Activated naive CD8-positive, alpha-beta T cell (primary cell): ENCODE measurements at regions not wholly inside any gene's neighbourhood (a gene's known extent, or its start where the extent isn't known, plus 50 kb on each side); places are given as distances from the start of the nearest gene placed in this dataset.

Experiments
- H3K27ac Mint-ChIP-seq: one replicate; pipeline ENCODE4 v1.8.0; 2021; ENCODE audit warnings: mixed read lengths
- H3K27me3 Mint-ChIP-seq: one replicate; pipeline ENCODE4 v1.8.0; 2021; ENCODE audit warnings: mixed read lengths
- H3K36me3 Mint-ChIP-seq: one replicate; pipeline ENCODE4 v1.8.0; 2021; ENCODE audit warnings: mixed read lengths
- H3K4me1 Mint-ChIP-seq: one replicate; pipeline ENCODE4 v1.8.0; 2021; ENCODE audit warnings: low read depth, mixed read lengths
- H3K4me3 Mint-ChIP-seq: one replicate; pipeline ENCODE4 v1.8.0; 2021; ENCODE audit warnings: mild to moderate bottlenecking, mixed read lengths
- H3K9me3 Mint-ChIP-seq: one replicate; pipeline ENCODE4 v1.8.0; 2021; ENCODE audit warnings: low read depth, mixed read lengths

GRCh38 chr4:179467878-179468277 is 2025.6 kb upstream of the AGA start:
- H3K27me3 Mint-ChIP-seq, result no peaks in the 10 kb centered on the region
- H3K27ac Mint-ChIP-seq, result no peak overlapping the region
- H3K4me3 Mint-ChIP-seq, result no peak overlapping the region
- H3K9me3 Mint-ChIP-seq, result peaks cover 3% of the 10 kb centered on the region
- no peaks in the 10 kb centered on the region for H3K4me1 Mint-ChIP-seq
- no peaks in the 10 kb centered on the region for H3K36me3 Mint-ChIP-seq

DNA sequence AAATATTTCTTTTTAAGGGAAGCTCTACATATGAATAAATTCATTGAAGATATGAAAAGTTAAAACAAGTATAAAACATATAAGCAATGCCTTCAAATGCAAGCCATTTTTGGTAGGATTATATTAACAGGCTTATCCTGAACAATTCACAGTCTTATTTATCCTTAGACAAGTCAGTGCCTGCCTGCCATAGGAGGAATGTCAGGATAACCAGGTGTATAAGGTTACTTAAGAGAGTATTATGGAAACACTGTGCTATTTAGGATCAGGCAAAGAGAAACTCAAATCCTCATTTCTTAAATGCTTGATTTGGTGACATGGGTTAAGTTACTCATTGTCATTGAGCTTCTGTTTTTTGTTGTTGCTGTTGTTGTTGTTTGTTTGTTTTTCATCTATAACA is 2029.9 kb upstream of the AGA start:
- Mint-ChIP-seq H3K9me3 (peaks cover 3% of the 10 kb centered on the region), H3K4me1 (no peaks in the 10 kb centered on the region), H3K27ac (no peak overlapping the region), H3K36me3 (no peaks in the 10 kb centered on the region), H3K4me3 (no peak overlapping the region), H3K27me3 (no peaks in the 10 kb centered on the region)

DNA sequence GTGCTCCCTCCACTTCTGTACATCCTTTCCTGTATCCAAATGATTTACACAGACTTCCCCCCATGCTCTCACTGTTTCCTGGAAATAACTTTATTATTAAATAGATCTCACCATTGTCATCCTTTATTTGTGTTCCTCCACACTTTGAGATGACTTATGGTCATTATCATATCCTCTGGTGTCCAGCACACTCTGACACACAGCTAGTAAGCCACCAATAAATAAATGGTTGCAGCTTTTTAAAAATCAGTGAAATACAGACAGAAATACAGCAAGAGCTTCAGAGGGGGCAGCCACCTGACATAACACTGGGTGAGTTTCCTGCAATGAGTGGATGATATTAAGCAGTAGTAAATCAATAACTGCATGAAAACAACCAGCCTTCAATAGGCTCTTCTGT is 2036.4 kb upstream of the AGA start:
- Mint-ChIP-seq H3K27ac (no peak overlapping the region), H3K27me3 (no peaks in the 10 kb centered on the region), H3K36me3 (no peaks in the 10 kb centered on the region), H3K4me1 (no peaks in the 10 kb centered on the region), H3K4me3 (no peak overlapping the region), H3K9me3 (no peaks in the 10 kb centered on the region)

- Mint-ChIP-seq H3K9me3 (peaks cover 3% of the 10 kb centered on the region), H3K27ac (no peak overlapping the region), H3K4me1 (no peaks in the 10 kb centered on the region), H3K4me3 (no peak overlapping the region), H3K36me3 (no peaks in the 10 kb centered on the region), H3K27me3 (no peaks in the 10 kb centered on the region)
Observed at GRCh38 chr4:179485781-179486180, 2043.5 kb upstream of the AGA start.

- H3K36me3 Mint-ChIP-seq, result no peaks in the 10 kb centered on the region
- H3K4me3 Mint-ChIP-seq, result no peak overlapping the region
- no peak overlapping the region for H3K27ac Mint-ChIP-seq
- no peaks in the 10 kb centered on the region for H3K27me3 Mint-ChIP-seq
- no peaks in the 10 kb centered on the region for H3K4me1 Mint-ChIP-seq
- H3K9me3 Mint-ChIP-seq, result peaks cover 3% of the 10 kb centered on the region
Observed at GRCh38 chr4:179486570-179487335, 2044.5 kb upstream of the AGA start.

DNA sequence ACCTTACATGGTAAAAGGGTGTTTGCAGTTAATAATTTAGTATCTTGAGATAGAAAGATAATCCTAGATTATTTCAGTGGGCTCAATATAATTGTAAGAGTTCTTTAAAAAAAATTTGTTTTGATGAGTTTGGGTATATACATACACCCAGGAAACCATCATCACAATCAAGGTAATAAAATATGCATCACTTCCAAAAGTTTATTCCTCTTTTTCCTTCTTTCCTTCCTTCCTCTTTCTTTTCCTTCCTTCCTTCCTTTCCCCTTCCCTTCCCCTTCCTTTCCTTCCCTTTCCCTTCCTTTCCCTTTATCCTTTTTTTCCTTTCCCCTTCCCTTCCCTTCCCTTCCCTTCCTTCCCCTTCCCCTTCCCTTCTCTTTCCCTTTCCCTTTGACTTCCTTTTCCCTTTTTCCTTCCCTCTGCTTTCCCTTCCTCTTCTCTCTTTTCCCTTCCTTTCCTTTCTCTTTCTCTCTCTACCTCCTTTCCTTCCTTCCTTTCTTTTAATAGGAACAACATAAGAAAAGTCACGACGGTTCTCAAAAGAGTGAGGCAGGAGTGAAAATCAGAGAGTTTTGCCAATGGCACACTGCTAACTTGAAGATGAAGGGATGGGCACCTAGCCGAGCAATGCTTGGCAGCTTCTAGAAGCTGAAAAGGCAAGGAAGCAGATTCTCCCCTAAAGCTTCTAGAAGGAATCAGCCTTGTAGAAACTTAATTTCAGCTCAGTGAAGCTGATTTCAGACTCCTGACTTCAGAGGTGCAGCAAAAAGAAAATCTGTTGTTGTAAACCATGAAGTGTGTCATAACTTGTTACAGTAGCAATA is 2050.2 kb upstream of the AGA start:
- Mint-ChIP-seq H3K36me3 (no peaks in the 10 kb centered on the region), H3K4me3 (no peak overlapping the region), H3K4me1 (no peaks in the 10 kb centered on the region), H3K9me3 (peaks cover 7% of the 10 kb centered on the region), H3K27ac (no peak overlapping the region), H3K27me3 (no peaks in the 10 kb centered on the region)

DNA sequence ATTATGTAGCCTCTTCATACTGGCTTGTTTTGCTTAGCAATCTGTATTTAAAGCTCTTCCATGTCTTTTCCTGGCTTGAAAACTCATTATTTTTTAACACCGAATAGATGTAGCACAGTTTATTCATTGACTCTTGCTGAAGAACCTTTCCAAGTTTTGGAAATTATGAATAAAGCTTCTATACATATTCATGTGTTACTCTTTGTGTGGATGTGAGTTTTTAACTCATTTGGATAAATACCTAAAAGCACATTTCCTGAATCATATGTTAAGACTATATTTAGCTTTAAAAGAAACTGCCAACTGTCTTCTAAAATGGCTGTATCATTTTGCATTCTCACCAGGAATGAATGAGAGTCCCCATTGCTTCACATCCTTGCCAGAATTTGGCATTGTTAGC is 2061.7 kb upstream of the AGA start:
- H3K9me3 Mint-ChIP-seq, result peaks cover 10% of the 10 kb centered on the region
- no peaks in the 10 kb centered on the region for H3K4me1 Mint-ChIP-seq
- no peaks in the 10 kb centered on the region for H3K27me3 Mint-ChIP-seq
- no peaks in the 10 kb centered on the region for H3K36me3 Mint-ChIP-seq
- H3K27ac Mint-ChIP-seq, result no peak overlapping the region
- no peak overlapping the region for H3K4me3 Mint-ChIP-seq

- Mint-ChIP-seq H3K4me1 (no peaks in the 10 kb centered on the region), H3K27ac (no peak overlapping the region), H3K36me3 (no peaks in the 10 kb centered on the region), H3K4me3 (no peak overlapping the region), H3K27me3 (no peaks in the 10 kb centered on the region), H3K9me3 (peaks cover 6% of the 10 kb centered on the region)
Observed at GRCh38 chr4:179509489-179509888, 2067.3 kb upstream of the AGA start.

GRCh38 chr4:179521952-179522351 is 2079.7 kb upstream of the AGA start:
- H3K36me3 Mint-ChIP-seq, result no peaks in the 10 kb centered on the region
- H3K27me3 Mint-ChIP-seq, result no peaks in the 10 kb centered on the region
- no peak overlapping the region for H3K27ac Mint-ChIP-seq
- peaks cover 4% of the 10 kb centered on the region for H3K9me3 Mint-ChIP-seq
- no peaks in the 10 kb centered on the region for H3K4me1 Mint-ChIP-seq
- no peak overlapping the region for H3K4me3 Mint-ChIP-seq

GRCh38 chr4:179530958-179531357 is 2088.7 kb upstream of the AGA start:
- Mint-ChIP-seq H3K27me3 (no peaks in the 10 kb centered on the region), H3K9me3 (peaks cover 9% of the 10 kb centered on the region), H3K36me3 (no peaks in the 10 kb centered on the region), H3K4me1 (no peaks in the 10 kb centered on the region), H3K27ac (no peak overlapping the region), H3K4me3 (no peak overlapping the region)

DNA sequence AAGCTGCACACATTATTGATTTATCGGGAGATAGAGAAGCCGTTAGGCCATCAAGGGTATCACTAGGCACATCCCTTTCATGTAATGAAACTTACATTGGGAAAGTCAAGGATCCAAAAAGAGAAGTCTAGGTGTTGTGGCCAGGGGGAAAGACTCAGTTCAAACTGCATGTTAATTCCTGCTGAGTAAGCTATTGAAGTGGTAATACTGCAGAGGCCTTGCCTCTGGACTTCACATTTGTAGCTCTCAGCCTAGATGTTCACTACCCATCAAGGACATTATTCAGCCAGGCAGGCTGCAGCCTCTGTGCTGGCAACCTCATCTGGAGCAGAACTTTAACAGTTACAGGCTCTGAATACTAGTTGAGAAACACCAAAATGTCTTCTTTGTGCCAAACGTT is 2094.5 kb upstream of the AGA start:
- no peak overlapping the region for H3K27ac Mint-ChIP-seq
- H3K4me3 Mint-ChIP-seq, result no peak overlapping the region
- H3K4me1 Mint-ChIP-seq, result no peaks in the 10 kb centered on the region
- H3K9me3 Mint-ChIP-seq, result peaks cover 6% of the 10 kb centered on the region
- H3K27me3 Mint-ChIP-seq, result no peaks in the 10 kb centered on the region
- no peaks in the 10 kb centered on the region for H3K36me3 Mint-ChIP-seq

GRCh38 chr4:179539641-179540040 is 2097.4 kb upstream of the AGA start:
- no peaks in the 10 kb centered on the region for H3K4me1 Mint-ChIP-seq
- H3K27ac Mint-ChIP-seq, result no peak overlapping the region
- H3K9me3 Mint-ChIP-seq, result peaks cover 9% of the 10 kb centered on the region
- no peaks in the 10 kb centered on the region for H3K27me3 Mint-ChIP-seq
- H3K4me3 Mint-ChIP-seq, result no peak overlapping the region
- H3K36me3 Mint-ChIP-seq, result no peaks in the 10 kb centered on the region

GRCh38 chr4:179543771-179544170 is 2101.5 kb upstream of the AGA start:
- H3K36me3 Mint-ChIP-seq, result no peaks in the 10 kb centered on the region
- H3K4me3 Mint-ChIP-seq, result no peak overlapping the region
- no peaks in the 10 kb centered on the region for H3K27me3 Mint-ChIP-seq
- peaks cover 14% of the 10 kb centered on the region for H3K9me3 Mint-ChIP-seq
- H3K27ac Mint-ChIP-seq, result no peak overlapping the region
- no peaks in the 10 kb centered on the region for H3K4me1 Mint-ChIP-seq

DNA sequence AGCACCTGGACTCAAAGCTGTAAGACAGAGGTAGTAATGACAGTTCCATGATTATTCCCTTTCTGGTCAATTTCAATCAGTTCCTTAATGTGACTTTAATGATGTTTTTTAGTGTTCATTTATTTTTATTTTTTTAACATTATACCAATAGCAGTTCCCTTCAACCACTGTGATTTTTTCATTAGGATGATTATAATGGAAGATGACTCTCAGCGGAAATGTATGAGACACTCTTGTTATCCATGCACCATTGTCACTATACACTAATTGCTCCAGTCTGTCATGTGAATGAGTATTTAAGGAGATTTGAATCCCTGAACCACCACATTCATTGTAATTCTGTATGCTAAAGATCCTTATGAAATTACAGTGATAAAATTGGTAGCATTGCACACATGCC is 2102.3 kb upstream of the AGA start:
- Mint-ChIP-seq H3K4me1 (no peaks in the 10 kb centered on the region), H3K4me3 (no peak overlapping the region), H3K27ac (no peak overlapping the region), H3K27me3 (no peaks in the 10 kb centered on the region), H3K9me3 (peaks cover 14% of the 10 kb centered on the region), H3K36me3 (no peaks in the 10 kb centered on the region)

DNA sequence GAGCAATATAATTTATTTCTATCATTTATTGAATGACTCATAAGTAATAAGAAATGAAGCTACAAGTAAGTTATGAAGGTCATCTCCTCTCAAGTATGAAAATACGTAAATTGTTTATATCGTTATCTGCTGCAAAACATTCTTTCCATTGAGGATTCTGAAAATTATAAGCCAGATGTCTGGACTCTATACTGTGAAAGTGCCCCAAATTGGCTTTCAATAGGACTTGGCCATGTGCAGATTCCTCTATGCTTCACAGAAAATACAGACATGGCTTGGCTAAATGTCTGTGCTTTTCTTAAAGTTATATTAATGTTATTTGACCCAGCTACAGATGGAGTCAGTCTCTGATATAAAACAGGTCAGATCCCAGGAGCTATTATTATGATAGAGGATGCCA is 2109.9 kb upstream of the AGA start:
- Mint-ChIP-seq H3K27me3 (no peaks in the 10 kb centered on the region), H3K4me1 (no peaks in the 10 kb centered on the region), H3K4me3 (no peak overlapping the region)

More for the DNA sequence above, 2109.9 kb upstream of the AGA start:
- Mint-ChIP-seq H3K36me3 (no peaks in the 10 kb centered on the region), H3K27ac (no peak overlapping the region), H3K9me3 (peaks cover 10% of the 10 kb centered on the region)
